ENCODE measurements at regions not wholly inside any gene's neighbourhood (a gene's known extent, or its start where the extent isn't known, plus 50 kb on each side); places are given as distances from the start of the nearest gene placed in this dataset.
"Not testable (repeated sequence)": the region's sequence is repeated elsewhere in the genome, so short reads cannot be mapped to it uniquely, and the experiment has no call there.

- in situ Hi-C loops (cut with HindIII; ENCODE audit: low pct_ligation_motif_present, low sequenced_read_pairs) = no loop called here
Measured at GRCh38 chr6:22157233-22157632, 139.6 kb downstream of the PRL start.

GRCh38 chr6:22164236-22164635, 132.6 kb downstream of the PRL start:
- Histone ChIP-seq H3K27me3 (replicated peaks) (no peaks in the 10 kb centered on the region), H3K36me3 (replicated peaks) (no peaks in the 10 kb centered on the region), H3K4me3 (ENCODE audit: low read depth, low read length) (no peak overlapping the region), H3K27ac (no peak overlapping the region)
- no peak for TF ChIP-seq CTCF (IDR thresholded peaks at IDR 0.05; ENCODE audit: low read depth, low read length, missing control alignments)
- no peak for DNase-seq
- in situ Hi-C loops (cut with HindIII; ENCODE audit: low pct_ligation_motif_present, low sequenced_read_pairs) = no loop called here

More at GRCh38 chr6:22157233-22157632, 139.6 kb downstream of the PRL start:
- no peak overlapping the region for H3K4me3 ChIP-seq (ENCODE audit: low read depth, low read length)
- no peak for TF ChIP-seq CTCF (IDR thresholded peaks at IDR 0.05; ENCODE audit: low read depth, low read length, missing control alignments)
- H3K36me3 ChIP-seq (replicated peaks) = no peaks in the 10 kb centered on the region
- no peaks in the 10 kb centered on the region for H3K27me3 ChIP-seq (replicated peaks)
- DNase-seq = no peak
- H3K27ac ChIP-seq = no peak overlapping the region

- H3K27ac ChIP-seq; DNase-seq; H3K27me3 ChIP-seq (replicated peaks); H3K4me3 ChIP-seq (ENCODE audit: low read depth, low read length); H3K36me3 ChIP-seq (replicated peaks); in situ Hi-C loops (cut with HindIII; ENCODE audit: low pct_ligation_motif_present, low sequenced_read_pairs): not testable (repeated sequence)
Measured at GRCh38 chr6:22171006-22171405, 125.8 kb downstream of the PRL start.

- in situ Hi-C loops (cut with HindIII; ENCODE audit: low pct_ligation_motif_present, low sequenced_read_pairs); H3K27ac ChIP-seq; H3K36me3 ChIP-seq (replicated peaks); DNase-seq; H3K4me3 ChIP-seq (ENCODE audit: low read depth, low read length); H3K27me3 ChIP-seq (replicated peaks): not testable (repeated sequence)
Measured at GRCh38 chr6:22171885-22172284, 125.0 kb downstream of the PRL start.

- Histone ChIP-seq H3K27me3 (replicated peaks) (no peaks in the 10 kb centered on the region), H3K4me3 (ENCODE audit: low read depth, low read length) (no peak overlapping the region), H3K27ac (no peak overlapping the region), H3K36me3 (replicated peaks) (no peaks in the 10 kb centered on the region)
- in situ Hi-C loops (cut with HindIII; ENCODE audit: low pct_ligation_motif_present, low sequenced_read_pairs) = no loop called here
- DNase-seq = no peak
- no peak for TF ChIP-seq CTCF (IDR thresholded peaks at IDR 0.05; ENCODE audit: low read depth, low read length, missing control alignments)
Measured at GRCh38 chr6:22173311-22173710, 123.5 kb downstream of the PRL start.

- H3K27ac ChIP-seq; H3K36me3 ChIP-seq (replicated peaks); in situ Hi-C loops (cut with HindIII; ENCODE audit: low pct_ligation_motif_present, low sequenced_read_pairs); DNase-seq; H3K27me3 ChIP-seq (replicated peaks); H3K4me3 ChIP-seq (ENCODE audit: low read depth, low read length): not testable (repeated sequence)
Measured at GRCh38 chr6:22180250-22180649, 116.6 kb downstream of the PRL start.

- in situ Hi-C loops (cut with HindIII; ENCODE audit: low pct_ligation_motif_present, low sequenced_read_pairs) = no loop called here
- DNase-seq = no peak
- Histone ChIP-seq H3K36me3 (replicated peaks) (no peaks in the 10 kb centered on the region), H3K4me3 (ENCODE audit: low read depth, low read length) (no peak overlapping the region), H3K27me3 (replicated peaks) (no peaks in the 10 kb centered on the region), H3K27ac (no peak overlapping the region)
- TF ChIP-seq CTCF (IDR thresholded peaks at IDR 0.05; ENCODE audit: low read depth, low read length, missing control alignments) = no peak
Measured at GRCh38 chr6:22184371-22184770, 112.5 kb downstream of the PRL start.

All from brain microvascular endothelial cell (primary cell).